ENCODE measurements at regions not wholly inside any gene's neighbourhood (a gene's known extent, or its start where the extent isn't known, plus 50 kb on each side); places are given as distances from the start of the nearest gene placed in this dataset.
A peak's percentile ranks its signal among the peaks of the same experiment; 100 is the strongest.
"Not testable (repeated sequence)": the region's sequence is repeated elsewhere in the genome, so short reads cannot be mapped to it uniquely, and the experiment has no call there.

- DNase-seq: no peak
Observed at GRCh38 chr18:65278939-65279667, 471.7 kb upstream of the CDH7 start.

DNA sequence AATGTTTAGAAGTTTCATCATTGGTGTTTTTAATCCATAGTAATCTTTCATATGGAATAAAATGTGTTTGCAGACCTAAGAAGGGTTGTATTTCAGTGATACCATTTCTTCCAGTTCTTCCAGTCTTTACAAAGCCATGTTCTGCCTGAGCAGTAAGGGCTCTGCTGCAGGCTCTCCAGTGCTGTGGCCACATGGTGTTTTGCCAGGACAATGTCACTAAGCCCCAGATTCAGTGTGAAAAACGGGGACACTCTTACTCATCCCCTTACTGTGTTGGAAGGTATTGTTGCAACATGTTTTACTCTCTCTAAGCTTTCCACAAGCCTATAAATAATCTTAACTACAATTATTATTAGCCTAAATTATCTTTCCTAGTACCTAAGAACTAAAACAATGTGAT lies 481.4 kb upstream of the CDH7 start:
- no peak for DNase-seq

- DNase-seq: no peak
Observed at GRCh38 chr18:65265761-65266160, 485.1 kb upstream of the CDH7 start.

- DNase-seq: no peak
Observed at GRCh38 chr18:65260030-65260429, 490.8 kb upstream of the CDH7 start.

GRCh38 chr18:65259403-65259802 lies 491.4 kb upstream of the CDH7 start:
- no peak for DNase-seq

DNA sequence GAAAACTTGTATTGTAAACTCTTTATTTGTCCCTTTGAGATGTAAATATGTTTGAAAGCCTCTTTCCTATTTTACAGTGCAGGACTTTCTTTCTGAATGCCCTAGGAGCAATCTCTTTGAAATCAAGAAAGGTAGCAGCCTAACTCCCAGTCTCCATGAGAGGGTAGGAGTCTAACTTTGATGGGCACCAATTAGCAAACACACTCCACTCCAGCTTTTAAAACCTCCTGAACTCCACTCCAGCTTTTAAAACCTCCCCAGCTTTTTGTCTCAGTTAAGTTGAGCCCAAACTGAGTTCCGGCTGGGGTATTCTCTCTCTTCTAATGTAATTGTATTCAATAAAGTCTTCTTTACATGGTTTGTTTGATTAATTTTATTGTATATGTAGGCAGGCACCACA lies 493.7 kb upstream of the CDH7 start:
- no peak for DNase-seq

- DNase-seq: no peak
Observed at GRCh38 chr18:65255417-65255816, 495.4 kb upstream of the CDH7 start.

DNA sequence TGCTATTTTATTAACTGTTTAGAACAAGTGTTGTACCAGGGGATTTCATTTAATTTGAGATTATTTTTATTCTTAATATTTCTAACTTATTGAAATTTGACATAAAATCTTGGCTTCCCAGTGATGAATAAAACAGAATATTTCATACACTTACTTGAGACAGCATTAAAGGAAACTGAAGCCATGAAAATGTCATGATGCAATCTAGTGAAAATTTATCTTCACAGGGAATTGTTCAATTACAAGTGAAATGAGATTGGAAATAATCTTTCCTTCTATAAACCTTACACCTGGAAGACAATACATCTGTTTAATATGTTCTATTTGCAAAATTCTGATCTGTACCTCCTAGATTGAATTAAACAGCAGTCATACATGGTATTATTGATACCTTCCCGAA lies 511.0 kb upstream of the CDH7 start:
- no peak for DNase-seq

DNA sequence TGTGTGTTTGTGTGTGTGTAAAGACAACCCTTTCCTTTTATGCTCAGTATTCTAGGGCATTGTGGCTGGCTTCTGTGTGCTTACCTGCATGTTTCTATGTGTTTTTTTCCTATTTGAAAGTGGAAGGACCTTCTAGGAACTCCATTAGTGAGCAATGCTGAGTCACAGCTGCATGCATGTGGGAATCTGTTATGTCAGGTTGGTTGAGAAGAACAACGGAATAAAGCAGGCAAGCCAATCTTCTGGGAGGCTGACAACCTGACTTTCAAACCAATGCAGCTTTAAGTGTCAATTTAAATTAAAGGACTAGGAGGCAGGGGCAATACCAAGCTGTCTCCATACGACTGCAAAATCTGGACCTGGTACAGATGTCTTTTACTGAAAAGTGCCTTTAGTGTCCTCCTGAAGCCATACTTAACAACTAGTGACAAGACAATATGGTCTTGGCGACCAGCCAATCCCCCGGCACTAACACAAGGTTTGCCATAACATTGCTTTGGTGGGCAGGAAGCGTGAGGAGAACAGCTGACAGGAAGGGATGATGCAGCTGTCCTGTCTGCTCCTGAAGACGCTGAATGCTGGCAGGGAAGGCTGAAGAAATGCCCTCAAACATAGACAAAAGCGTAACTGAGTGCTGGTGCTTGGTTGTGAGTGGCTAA lies 514.7 kb upstream of the CDH7 start:
- peak; percentile 41 for DNase-seq

DNA sequence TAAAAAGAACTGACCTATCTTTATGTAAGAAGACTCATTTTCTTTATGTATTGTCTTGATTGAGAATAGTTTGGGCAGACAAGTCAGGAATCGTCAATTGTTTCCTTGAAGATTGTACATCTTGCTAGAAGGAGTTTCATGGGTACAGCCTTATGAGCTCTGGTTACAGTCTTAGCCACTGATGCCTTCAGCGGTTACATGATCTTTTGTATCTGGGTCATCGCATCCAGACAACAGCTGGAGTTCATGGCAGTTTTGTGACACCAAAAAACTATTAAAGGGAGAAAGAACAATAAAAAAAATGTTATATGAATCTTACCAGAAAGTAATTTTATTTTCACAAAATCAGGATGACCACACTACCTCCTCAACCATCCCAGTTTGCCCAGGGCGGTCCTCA lies 520.5 kb upstream of the CDH7 start:
- DNase-seq: no peak

DNA sequence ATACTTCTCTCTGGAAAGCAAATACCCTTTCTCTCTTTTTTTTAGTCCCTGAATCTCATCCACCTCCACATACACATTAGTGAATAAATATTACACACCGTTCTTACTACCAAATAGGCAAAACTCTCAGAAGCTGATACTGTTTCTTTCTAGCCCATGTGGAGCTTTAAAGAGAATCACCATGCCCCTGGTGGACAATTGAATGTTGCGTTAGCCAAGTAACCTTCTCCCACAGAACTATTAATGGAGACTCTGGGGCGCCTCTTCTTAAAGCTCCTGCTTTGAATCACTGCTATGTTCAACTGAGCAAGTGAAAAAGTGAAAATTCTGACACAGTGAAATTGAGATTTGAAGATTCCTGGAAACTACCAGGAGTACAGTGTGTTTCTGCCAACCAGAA lies 522.8 kb upstream of the CDH7 start:
- no peak for DNase-seq

DNA sequence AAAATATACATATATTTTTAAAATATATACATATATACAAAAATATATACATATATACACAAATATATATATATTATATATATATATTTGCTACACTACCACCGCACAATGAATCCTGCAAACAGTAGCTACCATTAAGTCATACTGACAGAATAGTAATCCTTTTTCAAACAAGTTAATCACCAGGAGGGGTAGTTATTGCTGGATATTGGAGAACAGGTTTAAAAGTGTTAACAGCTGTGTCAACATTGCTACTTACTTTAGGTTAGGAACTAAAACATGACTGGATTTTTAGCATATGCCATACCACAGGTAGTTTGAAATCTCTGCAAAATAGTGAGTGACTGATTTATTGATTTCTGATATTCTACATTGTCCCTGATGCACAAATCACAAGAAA lies 529.1 kb upstream of the CDH7 start:
- no peak for DNase-seq

DNA sequence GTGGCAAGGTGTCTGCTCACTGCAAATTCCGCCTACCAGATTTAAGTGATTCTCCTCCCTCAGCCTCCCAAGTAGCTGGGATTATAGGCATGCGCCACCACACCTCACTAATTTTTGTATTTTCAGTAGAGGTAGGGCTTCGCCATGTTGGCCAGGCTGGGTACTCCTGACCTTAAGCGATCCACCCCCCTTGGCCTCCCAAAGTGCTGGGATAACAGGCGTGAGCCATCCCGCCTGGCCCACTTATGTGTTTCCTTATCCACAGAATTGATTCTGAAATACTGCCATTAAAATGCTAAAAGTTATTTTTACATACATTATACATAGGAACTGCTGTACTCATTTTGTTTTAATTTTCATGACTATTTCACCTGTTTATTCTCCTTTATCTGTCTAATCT lies 529.7 kb upstream of the CDH7 start:
- DNase-seq: no peak

DNA sequence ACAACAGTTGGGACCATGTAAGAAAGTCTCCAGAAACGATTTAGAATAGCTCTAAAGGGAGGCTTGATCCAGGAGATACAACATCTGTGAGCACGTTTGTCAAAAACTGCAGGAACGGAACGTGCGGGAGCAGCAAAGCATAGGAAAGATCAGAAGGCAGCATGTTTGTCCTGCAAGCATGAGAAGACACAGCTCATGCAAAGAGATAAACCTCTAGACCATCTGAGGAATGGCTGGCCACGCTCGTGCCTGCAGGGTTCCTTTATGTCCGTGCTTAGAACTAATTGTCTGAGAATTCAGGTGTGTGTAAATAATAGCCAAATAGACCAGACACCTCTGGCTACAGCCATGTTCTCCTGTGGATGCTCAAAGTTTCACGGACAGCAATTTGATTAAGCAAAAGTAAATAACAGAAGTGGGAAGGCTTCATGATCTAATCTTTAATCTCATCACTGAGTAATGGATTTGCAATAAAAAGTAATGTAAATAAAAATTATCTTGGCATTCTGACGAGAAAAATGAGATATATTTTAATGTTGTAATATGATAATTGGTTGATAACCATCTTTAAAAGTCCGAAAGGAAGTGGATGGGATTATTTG lies 534.8 kb upstream of the CDH7 start:
- DNase-seq: no peak

- no peak for DNase-seq
Observed at GRCh38 chr18:65214456-65214855, 536.4 kb upstream of the CDH7 start.

- DNase-seq: no peak
Observed at GRCh38 chr18:65206551-65207260, 544.1 kb upstream of the CDH7 start.

- no peak for DNase-seq
Observed at GRCh38 chr18:65202091-65202490, 548.7 kb upstream of the CDH7 start.

- no peak for DNase-seq
Observed at GRCh38 chr18:65175681-65176080, 575.1 kb upstream of the CDH7 start.

GRCh38 chr18:65162086-65162485 lies 588.7 kb upstream of the CDH7 start:
- not testable (repeated sequence) for DNase-seq

GRCh38 chr18:65146482-65147021 lies 604.3 kb upstream of the CDH7 start:
- peak; percentile 11 for DNase-seq

DNA sequence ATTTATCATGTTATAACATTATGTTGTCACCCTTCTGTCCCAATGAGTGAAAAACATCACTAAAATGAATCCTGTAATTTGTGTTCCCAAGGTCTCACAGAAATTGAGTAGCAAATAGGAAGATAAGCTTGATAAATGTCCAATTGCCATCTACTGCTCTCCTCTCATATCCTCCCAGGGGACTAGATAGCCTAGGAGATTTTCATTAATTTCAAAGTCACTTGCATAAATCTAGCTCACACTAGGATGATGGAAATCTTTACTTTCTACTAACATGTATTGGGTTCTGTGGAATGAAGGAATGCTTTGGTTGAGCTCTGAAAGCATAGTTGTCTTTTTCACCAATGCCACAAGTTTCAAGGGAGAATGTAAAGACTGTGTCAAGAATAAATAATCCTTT lies 605.5 kb upstream of the CDH7 start:
- DNase-seq: no peak

GRCh38 chr18:65133610-65134009 lies 617.2 kb upstream of the CDH7 start:
- no peak for DNase-seq

GRCh38 chr18:65124633-65125032 lies 626.2 kb upstream of the CDH7 start:
- DNase-seq: no peak

DNA sequence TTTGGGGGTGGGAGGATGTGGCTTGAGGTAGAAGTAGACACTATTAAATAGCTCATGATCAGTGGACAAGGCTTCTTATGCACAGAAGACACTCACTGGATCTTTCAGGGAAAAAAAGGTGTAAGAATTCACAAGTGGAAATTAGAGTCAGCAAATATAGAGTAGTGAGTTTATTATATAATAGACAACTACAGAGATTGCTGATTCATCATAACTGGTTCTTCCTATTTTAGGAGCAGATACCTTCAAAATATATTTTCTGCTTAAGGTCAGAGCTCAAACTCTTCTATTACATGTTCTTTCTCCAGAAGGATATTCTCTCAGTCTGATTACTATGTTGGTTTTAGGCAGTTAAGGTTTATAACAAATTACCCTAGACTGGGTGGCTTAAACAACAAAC lies 646.9 kb upstream of the CDH7 start:
- no peak for DNase-seq

Data from NCI-H1105 (cell line).